CD4-positive, alpha-beta T cell treated with Interferon alpha-2 for 1 hour (primary cell): ENCODE measurements at regions not wholly inside any gene's neighbourhood (a gene's known extent, or its start where the extent isn't known, plus 50 kb on each side); places are given as distances from the start of the nearest gene placed in this dataset.
"Not testable (repeated sequence)": the region's sequence is repeated elsewhere in the genome, so short reads cannot be mapped to it uniquely, and the experiment has no call there.

Experiments used
- DNase-seq, 2 donors: peaks; one replicate each; pipeline ENCODE4 v3.0.0-alpha.2; 2020 to 2022

- no peak for DNase-seq
Measured at GRCh38 chr2:189231719-189232323, 52.3 kb upstream of the COL5A2 start.

DNA sequence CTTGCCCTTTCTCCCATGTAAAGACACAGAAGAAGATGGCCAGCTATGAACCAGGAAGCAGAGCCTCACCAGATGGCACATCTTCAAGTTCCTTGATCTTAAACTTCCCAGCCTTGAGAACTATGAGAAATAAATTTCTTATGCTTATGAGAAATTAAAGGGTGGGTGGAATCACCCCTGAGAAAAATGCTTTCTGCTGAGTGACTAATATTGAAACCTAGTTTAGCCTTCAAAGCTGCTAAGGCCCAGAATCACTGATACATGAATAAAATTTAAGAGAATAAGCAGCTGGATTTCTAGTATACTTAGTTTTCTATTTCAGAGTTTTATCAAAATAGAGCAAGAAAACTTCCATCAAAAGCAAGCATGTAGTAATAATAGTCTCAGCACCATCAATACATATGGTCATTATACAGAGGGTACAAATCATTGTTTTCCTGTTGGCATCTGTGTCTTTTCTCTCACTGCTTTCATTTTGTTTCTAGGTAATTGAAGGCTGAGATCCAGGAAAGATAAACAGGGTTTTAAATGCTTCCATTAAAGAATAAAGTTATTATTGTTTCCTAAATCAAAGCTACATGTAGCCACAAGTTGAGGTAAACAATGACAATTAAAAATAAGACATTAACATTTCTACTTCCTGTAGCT lies 53.3 kb upstream of the COL5A2 start:
- DNase-seq, result no peak

- DNase-seq, result no peak
Measured at GRCh38 chr2:189233527-189233926, 54.0 kb upstream of the COL5A2 start.

- DNase-seq, result no peak
Measured at GRCh38 chr2:189234991-189235390, 55.4 kb upstream of the COL5A2 start.

GRCh38 chr2:189236066-189236465 lies 56.5 kb upstream of the COL5A2 start:
- no peak for DNase-seq

GRCh38 chr2:189238903-189239302 lies 59.3 kb upstream of the COL5A2 start:
- no peak for DNase-seq

DNA sequence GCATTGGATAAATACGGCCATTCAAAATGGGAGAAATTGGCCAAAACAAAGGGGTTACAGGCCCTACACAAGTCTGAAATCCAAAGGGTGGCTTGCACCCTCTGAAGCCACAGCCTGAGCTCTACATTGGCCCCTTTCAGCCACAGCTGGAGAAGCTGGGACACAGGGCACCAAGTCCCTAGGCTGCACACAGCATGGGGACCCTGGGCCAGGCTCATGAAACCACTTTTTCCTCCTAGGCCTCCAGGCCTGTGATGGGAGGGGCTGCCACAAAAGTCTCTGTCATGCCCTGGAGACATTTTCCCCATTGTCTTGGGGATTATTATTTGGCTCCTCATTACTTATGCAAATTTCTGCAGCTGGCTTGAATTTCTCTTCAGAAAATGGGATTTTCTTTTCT lies 64.3 kb upstream of the COL5A2 start:
- not testable (repeated sequence) for DNase-seq

DNA sequence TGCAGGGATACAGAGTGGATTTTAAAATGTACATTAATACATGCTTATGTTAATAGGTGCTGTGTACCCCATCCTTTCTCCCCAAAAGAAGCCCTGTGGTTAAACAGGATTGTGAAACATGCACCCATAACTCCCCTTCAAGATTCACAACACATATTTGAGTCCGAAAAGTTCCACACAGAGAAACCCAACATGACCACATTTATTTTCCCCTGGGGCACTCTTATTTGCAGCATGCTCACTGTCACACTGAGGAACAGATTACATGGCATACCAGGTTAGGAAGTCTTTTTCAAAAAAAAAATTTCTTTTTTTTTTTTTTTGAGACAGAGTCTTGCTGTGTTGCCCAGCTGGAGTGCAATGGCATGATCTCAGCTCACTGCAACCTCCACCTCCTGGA lies 67.7 kb upstream of the COL5A2 start:
- no peak for DNase-seq

DNA sequence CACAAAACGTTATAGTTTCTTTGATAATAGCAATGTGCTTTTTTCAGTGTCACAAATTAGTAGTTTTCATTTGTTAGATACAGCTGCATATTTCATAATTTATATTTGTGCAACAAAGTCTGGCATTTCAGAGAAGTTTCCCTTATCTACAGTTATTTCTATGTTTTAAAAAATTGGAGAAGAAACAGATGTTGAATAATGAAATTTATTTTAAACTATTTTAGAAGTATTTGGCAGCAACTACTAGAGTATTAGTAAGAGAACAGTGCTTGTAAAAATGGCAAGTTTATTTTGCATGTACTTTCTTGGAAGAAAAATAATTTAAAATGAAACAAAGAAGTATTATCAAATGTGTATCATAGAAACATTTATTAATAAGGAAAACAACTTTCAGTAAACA lies 68.6 kb upstream of the COL5A2 start:
- no peak for DNase-seq

GRCh38 chr2:189249171-189249570 lies 69.6 kb upstream of the COL5A2 start:
- DNase-seq, result no peak

GRCh38 chr2:189249901-189250300 lies 70.3 kb upstream of the COL5A2 start:
- DNase-seq, result no peak

DNA sequence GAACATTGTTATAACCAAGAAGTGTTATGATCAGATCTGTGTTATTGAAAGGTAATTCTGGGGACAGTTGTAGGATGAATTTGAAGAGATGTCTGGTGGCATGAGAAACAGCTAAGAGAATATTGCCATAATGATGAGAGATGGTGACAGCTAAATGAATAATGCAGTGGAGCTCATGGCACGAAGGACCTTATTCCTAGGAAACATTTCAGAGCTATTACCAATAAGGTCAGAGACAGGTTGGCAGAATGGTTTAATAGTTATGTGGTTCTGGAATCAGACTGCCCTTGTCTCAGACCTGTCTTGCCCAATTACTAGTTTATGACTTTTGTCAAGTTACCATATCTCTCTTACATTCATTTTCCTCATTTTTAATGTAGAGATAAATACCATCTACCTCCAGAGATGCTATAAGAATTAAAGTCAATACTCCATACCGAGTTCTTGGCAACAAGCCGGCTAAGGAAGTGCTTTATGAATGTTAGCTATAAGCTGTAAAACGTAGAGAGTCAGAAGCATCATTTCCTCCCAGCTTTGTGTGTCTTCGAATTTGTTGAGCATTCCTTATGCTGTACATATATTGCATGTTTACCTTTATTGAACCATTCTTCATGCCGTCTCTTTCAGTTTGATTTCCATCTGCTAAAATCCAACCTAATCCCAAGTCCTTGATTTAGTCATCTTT lies 73.6 kb upstream of the COL5A2 start:
- no peak for DNase-seq

GRCh38 chr2:189253836-189254235 lies 74.3 kb upstream of the COL5A2 start:
- no peak for DNase-seq

DNA sequence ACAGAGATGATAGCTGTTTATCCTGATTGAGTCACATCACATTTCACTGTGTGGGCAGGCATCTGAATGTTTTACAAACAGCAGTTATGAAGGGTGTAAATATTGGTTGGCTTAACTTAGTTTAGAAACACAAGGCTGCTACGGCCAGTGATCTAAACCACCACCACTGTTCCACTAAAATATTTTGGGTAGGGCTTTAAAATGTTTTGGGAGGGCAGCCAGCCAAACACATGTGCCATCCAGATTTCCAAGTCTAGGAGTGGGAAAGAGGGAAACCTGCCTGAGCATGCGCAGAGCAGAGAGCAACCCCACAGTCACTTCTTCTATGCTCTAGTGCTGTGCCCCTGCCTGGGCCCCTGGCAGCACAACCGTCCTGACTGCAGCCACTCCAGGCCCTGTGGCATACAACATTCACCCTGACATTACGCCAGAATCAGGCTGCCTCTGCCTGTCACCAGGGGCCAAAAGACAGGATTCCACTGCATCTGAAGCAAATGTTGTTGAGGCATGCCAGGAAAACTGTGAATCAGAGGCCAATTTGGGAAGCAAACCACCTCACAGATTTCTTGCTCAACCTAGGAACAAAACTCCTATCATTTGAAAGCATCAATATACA lies 74.8 kb upstream of the COL5A2 start:
- no peak for DNase-seq

DNA sequence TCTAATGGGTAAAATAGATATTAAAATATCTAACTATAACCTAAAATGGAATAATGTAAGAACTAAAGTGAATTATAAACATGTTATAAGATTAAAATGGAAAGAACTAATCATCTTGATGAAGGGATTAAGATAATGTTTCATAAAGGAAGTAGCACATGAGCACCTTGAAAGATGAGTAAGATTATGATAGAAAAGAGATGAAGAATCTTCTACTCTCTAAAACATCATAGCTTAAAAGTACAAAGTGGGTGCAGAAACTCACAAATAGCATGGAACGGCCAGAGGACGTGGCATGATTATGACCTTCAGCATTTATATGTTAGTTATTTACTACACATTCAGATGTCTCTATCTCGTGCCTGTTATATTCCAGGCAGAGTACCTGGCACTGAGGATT lies 76.2 kb upstream of the COL5A2 start:
- no peak for DNase-seq

- no peak for DNase-seq
Measured at GRCh38 chr2:189258616-189259365, 79.2 kb upstream of the COL5A2 start.

GRCh38 chr2:189260361-189260814 lies 80.8 kb upstream of the COL5A2 start:
- no peak for DNase-seq

DNA sequence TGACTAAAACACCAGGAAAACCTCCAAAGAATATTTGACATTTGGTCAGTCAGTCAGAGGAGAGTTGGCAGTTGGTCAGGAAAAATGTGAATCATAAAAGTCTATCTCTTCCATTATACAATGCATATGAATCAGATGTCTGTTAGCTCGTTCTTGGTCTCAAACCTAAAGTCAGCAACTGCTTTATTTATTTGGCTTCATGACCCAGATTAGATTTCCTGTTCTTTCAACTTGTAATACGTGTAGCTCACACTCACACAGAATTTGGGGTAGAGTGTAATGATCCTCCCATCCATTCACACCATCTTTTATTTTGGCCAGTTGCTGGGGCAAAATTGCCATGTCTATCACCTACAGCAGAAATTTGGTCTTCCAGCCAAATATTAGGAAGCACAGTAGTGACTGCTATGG lies 81.9 kb upstream of the COL5A2 start:
- peak in 1 of 2 donors; percentile 21 for DNase-seq

GRCh38 chr2:189261916-189262315 lies 82.4 kb upstream of the COL5A2 start:
- no peak for DNase-seq

- no peak for DNase-seq
Measured at GRCh38 chr2:189265696-189266320, 86.2 kb upstream of the COL5A2 start.

- no peak for DNase-seq
Measured at GRCh38 chr2:189267491-189267890, 87.9 kb upstream of the COL5A2 start.

DNA sequence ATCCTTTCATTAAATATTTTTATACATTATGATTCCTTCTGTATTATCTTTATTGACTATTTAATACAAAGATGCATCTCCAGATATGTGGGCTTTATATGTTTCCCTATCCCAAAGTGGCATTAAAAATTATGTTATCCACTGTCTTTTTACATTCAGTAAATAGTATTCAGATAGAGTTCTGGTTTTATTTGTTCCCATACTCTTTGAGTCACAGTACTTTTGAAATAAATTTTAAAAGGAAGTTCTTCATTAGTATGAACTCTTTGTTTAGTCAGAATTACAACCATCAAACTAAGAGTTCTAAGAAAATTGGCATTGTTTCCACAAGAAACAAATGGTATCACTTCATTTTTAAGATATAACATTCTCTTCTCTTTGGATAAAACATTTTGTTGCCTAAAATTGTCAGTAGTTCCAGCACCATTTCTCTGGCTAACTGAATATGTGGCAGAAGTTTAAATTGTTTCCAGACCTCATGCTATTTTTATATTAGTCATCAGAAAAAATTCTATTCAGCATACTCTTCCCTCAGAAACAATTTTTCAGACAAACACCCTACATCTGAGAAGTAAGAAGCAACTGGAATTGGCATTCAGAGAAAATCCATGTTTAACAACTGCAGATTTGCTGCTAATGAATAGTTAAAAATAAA lies 88.5 kb upstream of the COL5A2 start:
- no peak for DNase-seq
